ENCODE measurements at regions not wholly inside any gene's neighbourhood (a gene's known extent, or its start where the extent isn't known, plus 50 kb on each side); places are given as distances from the start of the nearest gene placed in this dataset.

GRCh38 chr2:8141079-8141707 is 540.7 kb upstream of the ID2 start:
- Histone ChIP-seq H3K4me3 (replicated peaks in 1 of 2; ENCODE audit: low read depth in 1 of 2, low read length in 2 of 2) (no peak overlapping the region), H3K27me3 (ENCODE audit: insufficient read depth, low read length) (0 out of 2 replicates have a peak, but pooled peaks cover 14% of the 10 kb centered on the region), H3K4me1 (ENCODE audit: control insufficient read depth in 1 of 2, insufficient read depth in 2 of 2, low read length in 2 of 2) (no peaks in the 10 kb centered on the region), H3K36me3 (ENCODE audit: control insufficient read depth in 1 of 2, insufficient read depth in 2 of 2, low read length in 2 of 2) (no peaks in the 10 kb centered on the region), H3K9me2 (ENCODE audit: insufficient read depth) (no peaks in the 10 kb centered on the region), H3K79me2 (ENCODE audit: insufficient read depth, low read length) (no peaks in the 10 kb centered on the region), H3K9me3 (ENCODE audit: control insufficient read depth in 1 of 2, insufficient read depth in 1 of 2, low read depth in 1 of 2, low read length in 2 of 2) (no peaks in the 10 kb centered on the region), H2AFZ (ENCODE audit: low read depth, low read length, poor library complexity, severe bottlenecking) (no peak overlapping the region), H3K9ac (ENCODE audit: low read length) (no peak overlapping the region), H3K4me2 (ENCODE audit: low read length) (no peak overlapping the region), H4K20me1 (ENCODE audit: insufficient read depth) (no peaks in the 10 kb centered on the region), H3K27ac (ENCODE audit: low read depth, low read length) (no peak overlapping the region)
- ChIA-PET RAD21 (ENCODE audit: low non-redundant PET in 1 of 2, low total read pairs in 2 of 2, uncharacterized antibody in 2 of 2, unreplicated experiment in 2 of 2) (no interaction called here), CTCF (no interaction called here), POLR2A (no interaction called here)
- DNase-seq (ENCODE audit: low read depth, low spot score) (no peak), ATAC-seq (no peak)
- TF ChIP-seq FOSL1 (IDR thresholded peaks at IDR 0.05; ENCODE audit: low read depth), result no peak
- TF ChIP-seq, protein P1, sequence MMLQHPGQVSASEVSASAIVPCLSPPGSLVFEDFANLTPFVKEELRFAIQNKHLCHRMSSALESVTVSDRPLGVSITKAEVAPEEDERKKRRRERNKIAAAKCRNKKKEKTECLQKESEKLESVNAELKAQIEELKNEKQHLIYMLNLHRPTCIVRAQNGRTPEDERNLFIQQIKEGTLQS (IDR thresholded peaks at IDR 0.05), result no peak
- no peak for TF ChIP-seq CBX3 (IDR thresholded peaks at IDR 0.05; ENCODE audit: low read depth)
- TF ChIP-seq SP1 (IDR thresholded peaks at IDR 0.05; ENCODE audit: low read depth), result no peak
- TF ChIP-seq YY1 (IDR thresholded peaks at IDR 0.05; ENCODE audit: extremely low read depth, insufficient replicate concordance, low read depth, low read length), result no peak
- TF ChIP-seq POLR2AphosphoS5 (IDR thresholded peaks at IDR 0.05; ENCODE audit: low read depth, low read length), result no peak
- no peak for TF ChIP-seq EZH2 (IDR thresholded peaks at IDR 0.05)
- no peak for TF ChIP-seq SRF (IDR thresholded peaks at IDR 0.05; ENCODE audit: low read depth)
- TF ChIP-seq, protein P2, sequence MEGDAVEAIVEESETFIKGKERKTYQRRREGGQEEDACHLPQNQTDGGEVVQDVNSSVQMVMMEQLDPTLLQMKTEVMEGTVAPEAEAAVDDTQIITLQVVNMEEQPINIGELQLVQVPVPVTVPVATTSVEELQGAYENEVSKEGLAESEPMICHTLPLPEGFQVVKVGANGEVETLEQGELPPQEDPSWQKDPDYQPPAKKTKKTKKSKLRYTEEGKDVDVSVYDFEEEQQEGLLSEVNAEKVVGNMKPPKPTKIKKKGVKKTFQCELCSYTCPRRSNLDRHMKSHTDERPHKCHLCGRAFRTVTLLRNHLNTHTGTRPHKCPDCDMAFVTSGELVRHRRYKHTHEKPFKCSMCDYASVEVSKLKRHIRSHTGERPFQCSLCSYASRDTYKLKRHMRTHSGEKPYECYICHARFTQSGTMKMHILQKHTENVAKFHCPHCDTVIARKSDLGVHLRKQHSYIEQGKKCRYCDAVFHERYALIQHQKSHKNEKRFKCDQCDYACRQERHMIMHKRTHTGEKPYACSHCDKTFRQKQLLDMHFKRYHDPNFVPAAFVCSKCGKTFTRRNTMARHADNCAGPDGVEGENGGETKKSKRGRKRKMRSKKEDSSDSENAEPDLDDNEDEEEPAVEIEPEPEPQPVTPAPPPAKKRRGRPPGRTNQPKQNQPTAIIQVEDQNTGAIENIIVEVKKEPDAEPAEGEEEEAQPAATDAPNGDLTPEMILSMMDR (IDR thresholded peaks at IDR 0.05 in 2 of 3, conservative IDR thresholded peaks at IDR 0.05 in 1 of 3; ENCODE audit: borderline replicate concordance in 1 of 3, insufficient read depth in 1 of 3, low read depth in 2 of 3, low read length in 2 of 3), result no peak
- no peak for TF ChIP-seq JUND (IDR thresholded peaks at IDR 0.05)
- TF ChIP-seq, protein P3, sequence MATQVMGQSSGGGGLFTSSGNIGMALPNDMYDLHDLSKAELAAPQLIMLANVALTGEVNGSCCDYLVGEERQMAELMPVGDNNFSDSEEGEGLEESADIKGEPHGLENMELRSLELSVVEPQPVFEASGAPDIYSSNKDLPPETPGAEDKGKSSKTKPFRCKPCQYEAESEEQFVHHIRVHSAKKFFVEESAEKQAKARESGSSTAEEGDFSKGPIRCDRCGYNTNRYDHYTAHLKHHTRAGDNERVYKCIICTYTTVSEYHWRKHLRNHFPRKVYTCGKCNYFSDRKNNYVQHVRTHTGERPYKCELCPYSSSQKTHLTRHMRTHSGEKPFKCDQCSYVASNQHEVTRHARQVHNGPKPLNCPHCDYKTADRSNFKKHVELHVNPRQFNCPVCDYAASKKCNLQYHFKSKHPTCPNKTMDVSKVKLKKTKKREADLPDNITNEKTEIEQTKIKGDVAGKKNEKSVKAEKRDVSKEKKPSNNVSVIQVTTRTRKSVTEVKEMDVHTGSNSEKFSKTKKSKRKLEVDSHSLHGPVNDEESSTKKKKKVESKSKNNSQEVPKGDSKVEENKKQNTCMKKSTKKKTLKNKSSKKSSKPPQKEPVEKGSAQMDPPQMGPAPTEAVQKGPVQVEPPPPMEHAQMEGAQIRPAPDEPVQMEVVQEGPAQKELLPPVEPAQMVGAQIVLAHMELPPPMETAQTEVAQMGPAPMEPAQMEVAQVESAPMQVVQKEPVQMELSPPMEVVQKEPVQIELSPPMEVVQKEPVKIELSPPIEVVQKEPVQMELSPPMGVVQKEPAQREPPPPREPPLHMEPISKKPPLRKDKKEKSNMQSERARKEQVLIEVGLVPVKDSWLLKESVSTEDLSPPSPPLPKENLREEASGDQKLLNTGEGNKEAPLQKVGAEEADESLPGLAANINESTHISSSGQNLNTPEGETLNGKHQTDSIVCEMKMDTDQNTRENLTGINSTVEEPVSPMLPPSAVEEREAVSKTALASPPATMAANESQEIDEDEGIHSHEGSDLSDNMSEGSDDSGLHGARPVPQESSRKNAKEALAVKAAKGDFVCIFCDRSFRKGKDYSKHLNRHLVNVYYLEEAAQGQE (IDR thresholded peaks at IDR 0.05; ENCODE audit: low read depth), result no peak
- TF ChIP-seq, protein P4, sequence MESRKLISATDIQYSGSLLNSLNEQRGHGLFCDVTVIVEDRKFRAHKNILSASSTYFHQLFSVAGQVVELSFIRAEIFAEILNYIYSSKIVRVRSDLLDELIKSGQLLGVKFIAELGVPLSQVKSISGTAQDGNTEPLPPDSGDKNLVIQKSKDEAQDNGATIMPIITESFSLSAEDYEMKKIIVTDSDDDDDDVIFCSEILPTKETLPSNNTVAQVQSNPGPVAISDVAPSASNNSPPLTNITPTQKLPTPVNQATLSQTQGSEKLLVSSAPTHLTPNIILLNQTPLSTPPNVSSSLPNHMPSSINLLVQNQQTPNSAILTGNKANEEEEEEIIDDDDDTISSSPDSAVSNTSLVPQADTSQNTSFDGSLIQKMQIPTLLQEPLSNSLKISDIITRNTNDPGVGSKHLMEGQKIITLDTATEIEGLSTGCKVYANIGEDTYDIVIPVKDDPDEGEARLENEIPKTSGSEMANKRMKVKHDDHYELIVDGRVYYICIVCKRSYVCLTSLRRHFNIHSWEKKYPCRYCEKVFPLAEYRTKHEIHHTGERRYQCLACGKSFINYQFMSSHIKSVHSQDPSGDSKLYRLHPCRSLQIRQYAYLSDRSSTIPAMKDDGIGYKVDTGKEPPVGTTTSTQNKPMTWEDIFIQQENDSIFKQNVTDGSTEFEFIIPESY (IDR thresholded peaks at IDR 0.05; ENCODE audit: extremely low read depth, insufficient replicate concordance, low read length), result no peak
- no peak for TF ChIP-seq MAX (IDR thresholded peaks at IDR 0.05)
- TF ChIP-seq EGR1 (IDR thresholded peaks at IDR 0.05; ENCODE audit: low read depth), result no peak
- BruUV-seq (replicated peaks), result no TSS peak
- intact Hi-C loops (cut with micrococcal nuclease), result no loop called here
